Fibroblast of lung (primary cell): ENCODE measurements at regions not wholly inside any gene's neighbourhood (a gene's known extent, or its start where the extent isn't known, plus 50 kb on each side); places are given as distances from the start of the nearest gene placed in this dataset.

ENCODE experiments used
- DNase-seq, 2 donors: peaks; one replicate each; pipeline versions ENCODE4 v3.0.0 to v3.0.0-alpha.2; 2010; ENCODE audit warnings: low read depth in 2 of 2
- H2AFZ ChIP-seq: 2 replicates; pipeline ENCODE4 v1.5.1; 2012; ENCODE audit warnings: low read length, control low read depth, inconsistent platforms
- H3K27ac ChIP-seq: 2 replicates; pipeline ENCODE4 v1.5.1; 2011; ENCODE audit warnings: low read length, control low read depth; ENCODE audit not compliant: insufficient read depth
- H3K27me3 ChIP-seq: 2 replicates; pipeline ENCODE4 v1.5.1; 2011; ENCODE audit warnings: mild to moderate bottlenecking, low read length; ENCODE audit not compliant: control insufficient read depth, insufficient read depth
- H3K36me3 ChIP-seq: 2 replicates; pipeline ENCODE4 v1.5.1; 2011; ENCODE audit warnings: low read length; ENCODE audit not compliant: control insufficient read depth, insufficient read depth
- H3K4me1 ChIP-seq: 2 replicates; pipeline ENCODE4 v1.5.1; 2011; ENCODE audit warnings: low read length; ENCODE audit not compliant: control insufficient read depth, insufficient read depth; ENCODE audit errors: extremely low read depth
- H3K4me2 ChIP-seq: 2 replicates; pipeline ENCODE4 v1.5.1; 2011; ENCODE audit warnings: low read length, control low read depth; ENCODE audit not compliant: insufficient read depth; ENCODE audit errors: extremely low read depth
- H3K4me3 ChIP-seq, 4 experiments: fragments of 200-600 bp in 1 of 4; sonication (generic) in 1 of 4; replicated peaks in 1 of 4; 2 replicates each; pipeline ENCODE4 v1.5.1; 2011 to 2016; ENCODE audit warnings: low read length in 4 of 4, low read depth in 3 of 4, mild to moderate bottlenecking in 3 of 4, control low read depth in 2 of 4, inconsistent platforms in 1 of 4, mixed read lengths in 1 of 4; ENCODE audit not compliant: insufficient read depth in 1 of 4; ENCODE audit errors: control extremely low read depth in 1 of 4
- H3K79me2 ChIP-seq: 2 replicates; pipeline ENCODE4 v1.5.1; 2012; ENCODE audit warnings: mild to moderate bottlenecking, low read length, inconsistent platforms; ENCODE audit not compliant: control insufficient read depth, insufficient read depth
- H3K9ac ChIP-seq: 2 replicates; pipeline ENCODE4 v1.5.1; 2011; ENCODE audit warnings: mild to moderate bottlenecking, low read length, control low read depth; ENCODE audit not compliant: insufficient read depth
- H3K9me3 ChIP-seq: 2 replicates; pipeline ENCODE4 v1.5.1; 2012; ENCODE audit warnings: low read depth, low read length; ENCODE audit not compliant: control insufficient read depth, insufficient read depth
- H4K20me1 ChIP-seq: 2 replicates; pipeline ENCODE4 v1.5.1; 2011; ENCODE audit warnings: low read length; ENCODE audit not compliant: control insufficient read depth, insufficient read depth; ENCODE audit errors: extremely low read depth
- CTCF ChIP-seq, 2 donors: IDR thresholded peaks in 1 of 2; conservative IDR thresholded peaks in 1 of 2; 1 replicate in 1 of 2; 2 replicates in 1 of 2; pipeline ENCODE4 v1.5.1; 2011 to 2012; ENCODE audit warnings: low read length in 2 of 2, control low read depth in 1 of 2, inconsistent platforms in 1 of 2, low read depth in 1 of 2, mild to moderate bottlenecking in 1 of 2
- EZH2 ChIP-seq: IDR thresholded peaks from 2 replicates; pipeline ENCODE4 v1.5.1; 2012; ENCODE audit warnings: low read length, control low read depth, mild to moderate bottlenecking; ENCODE audit errors: missing control alignments

- H2AFZ ChIP-seq = no peak overlapping the region
- no peak overlapping the region for H3K4me2 ChIP-seq
- no peak overlapping the region for H3K9ac ChIP-seq
- H3K79me2 ChIP-seq = no peaks in the 10 kb centered on the region
- H4K20me1 ChIP-seq = no peaks in the 10 kb centered on the region
- H3K27me3 ChIP-seq = peaks cover 2% of the 10 kb centered on the region
- H3K9me3 ChIP-seq = no peaks in the 10 kb centered on the region
- TF ChIP-seq CTCF (conservative IDR thresholded peaks at IDR 0.05 in 1 of 2, IDR thresholded peaks at IDR 0.05 in 1 of 2; ENCODE audit: low read depth in 1 of 2, low read length in 2 of 2) (no peak), EZH2 (no peak)
- no peaks in the 10 kb centered on the region for H3K4me1 ChIP-seq
- no peaks in the 10 kb centered on the region for H3K36me3 ChIP-seq
- H3K4me3 ChIP-seq = no peak overlapping the region
- H3K27ac ChIP-seq = no peak overlapping the region
- DNase-seq = no peak
Measured at GRCh38 chr1:181204530-181204929, 116.0 kb downstream of the IER5 start.

GRCh38 chr1:181205901-181206300 is 117.4 kb downstream of the IER5 start:
- Histone ChIP-seq H3K27ac (no peak overlapping the region), H3K4me2 (no peak overlapping the region), H3K36me3 (no peaks in the 10 kb centered on the region), H3K79me2 (no peaks in the 10 kb centered on the region), H3K27me3 (peaks cover 2% of the 10 kb centered on the region), H2AFZ (no peak overlapping the region), H3K4me1 (no peaks in the 10 kb centered on the region), H4K20me1 (no peaks in the 10 kb centered on the region), H3K9me3 (no peaks in the 10 kb centered on the region), H3K9ac (no peak overlapping the region), H3K4me3 (no peak overlapping the region)
- TF ChIP-seq EZH2 (no peak), CTCF (conservative IDR thresholded peaks at IDR 0.05 in 1 of 2, IDR thresholded peaks at IDR 0.05 in 1 of 2; ENCODE audit: low read depth in 1 of 2, low read length in 2 of 2) (no peak)
- DNase-seq = no peak

- Histone ChIP-seq H4K20me1 (no peaks in the 10 kb centered on the region), H3K27ac (no peak overlapping the region), H3K9ac (no peak overlapping the region), H3K4me1 (no peaks in the 10 kb centered on the region), H3K79me2 (no peaks in the 10 kb centered on the region), H3K4me3 (no peak overlapping the region), H3K9me3 (no peaks in the 10 kb centered on the region), H3K4me2 (no peak overlapping the region), H3K36me3 (no peaks in the 10 kb centered on the region), H3K27me3 (peaks cover 2% of the 10 kb centered on the region), H2AFZ (no peak overlapping the region)
- TF ChIP-seq CTCF (conservative IDR thresholded peaks at IDR 0.05 in 1 of 2, IDR thresholded peaks at IDR 0.05 in 1 of 2; ENCODE audit: low read depth in 1 of 2, low read length in 2 of 2) (no peak), EZH2 (no peak)
- DNase-seq = no peak
Measured at GRCh38 chr1:181206513-181206912, 118.0 kb downstream of the IER5 start.
